ENCODE measurements at regions not wholly inside any gene's neighbourhood (a gene's known extent, or its start where the extent isn't known, plus 50 kb on each side); places are given as distances from the start of the nearest gene placed in this dataset.

DNA sequence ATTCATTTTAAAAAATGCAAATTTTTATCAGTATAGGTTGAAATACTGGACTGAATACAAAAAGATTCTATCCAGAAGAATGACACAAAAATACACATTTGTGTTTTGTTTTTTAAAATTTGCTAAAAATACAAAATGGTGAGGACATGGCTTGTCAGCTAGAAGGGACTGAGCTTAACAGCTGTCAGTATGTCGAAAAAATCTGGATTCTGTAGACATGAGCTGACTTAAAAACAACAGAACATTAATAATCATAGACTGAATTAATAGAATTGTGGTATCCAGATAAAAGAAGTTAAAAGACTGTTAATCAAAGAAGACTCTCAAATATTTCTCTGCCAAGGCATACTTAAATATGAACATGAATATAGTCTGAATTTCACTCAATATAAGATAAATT is 244.9 kb upstream of the CBLB start:
- Histone ChIP-seq H3K36me3 (ENCODE audit: control insufficient read depth, insufficient read depth, low read length) (no peaks in the 10 kb centered on the region), H3K27me3 (ENCODE audit: control insufficient read depth, insufficient read depth, low read length) (no peaks in the 10 kb centered on the region), H3K4me3 (ENCODE audit: low read depth, low read length) (no peak overlapping the region)
- ChIA-PET CTCF (no interaction called here), POLR2A (no interaction called here)
- no peak for DNase-seq (ENCODE audit: low read depth)
- TF ChIP-seq, protein P1, sequence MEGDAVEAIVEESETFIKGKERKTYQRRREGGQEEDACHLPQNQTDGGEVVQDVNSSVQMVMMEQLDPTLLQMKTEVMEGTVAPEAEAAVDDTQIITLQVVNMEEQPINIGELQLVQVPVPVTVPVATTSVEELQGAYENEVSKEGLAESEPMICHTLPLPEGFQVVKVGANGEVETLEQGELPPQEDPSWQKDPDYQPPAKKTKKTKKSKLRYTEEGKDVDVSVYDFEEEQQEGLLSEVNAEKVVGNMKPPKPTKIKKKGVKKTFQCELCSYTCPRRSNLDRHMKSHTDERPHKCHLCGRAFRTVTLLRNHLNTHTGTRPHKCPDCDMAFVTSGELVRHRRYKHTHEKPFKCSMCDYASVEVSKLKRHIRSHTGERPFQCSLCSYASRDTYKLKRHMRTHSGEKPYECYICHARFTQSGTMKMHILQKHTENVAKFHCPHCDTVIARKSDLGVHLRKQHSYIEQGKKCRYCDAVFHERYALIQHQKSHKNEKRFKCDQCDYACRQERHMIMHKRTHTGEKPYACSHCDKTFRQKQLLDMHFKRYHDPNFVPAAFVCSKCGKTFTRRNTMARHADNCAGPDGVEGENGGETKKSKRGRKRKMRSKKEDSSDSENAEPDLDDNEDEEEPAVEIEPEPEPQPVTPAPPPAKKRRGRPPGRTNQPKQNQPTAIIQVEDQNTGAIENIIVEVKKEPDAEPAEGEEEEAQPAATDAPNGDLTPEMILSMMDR (IDR thresholded peaks at IDR 0.05; ENCODE audit: insufficient read depth, low read depth, low read length), result no peak

DNA sequence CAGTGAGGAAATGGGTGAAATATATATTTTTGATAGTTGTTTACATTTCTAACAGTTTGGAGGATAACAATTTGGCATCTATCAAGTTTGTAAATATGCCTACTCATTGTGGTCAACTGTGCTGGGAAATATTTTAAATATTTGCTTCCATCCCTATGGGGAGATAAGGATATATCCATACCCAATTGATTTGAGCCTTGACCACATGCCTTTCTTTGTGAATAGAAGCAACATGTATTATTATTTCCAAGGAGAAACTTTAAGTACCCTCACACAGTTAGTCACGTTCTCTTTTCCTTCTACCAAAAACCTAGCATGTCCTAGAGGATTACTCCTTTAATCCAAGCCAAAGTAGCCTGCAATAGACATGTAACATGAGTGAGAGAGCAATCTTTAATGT is 245.4 kb upstream of the CBLB start:
- no peaks in the 10 kb centered on the region for H3K27me3 ChIP-seq (ENCODE audit: control insufficient read depth, insufficient read depth, low read length)
- H3K4me3 ChIP-seq (ENCODE audit: low read depth, low read length), result no peak overlapping the region
- DNase-seq (ENCODE audit: low read depth), result no peak
- TF ChIP-seq, protein P1 (IDR thresholded peaks at IDR 0.05; ENCODE audit: insufficient read depth, low read depth, low read length), result no peak
- ChIA-PET POLR2A (no interaction called here), CTCF (no interaction called here)
- no peaks in the 10 kb centered on the region for H3K36me3 ChIP-seq (ENCODE audit: control insufficient read depth, insufficient read depth, low read length)

DNA sequence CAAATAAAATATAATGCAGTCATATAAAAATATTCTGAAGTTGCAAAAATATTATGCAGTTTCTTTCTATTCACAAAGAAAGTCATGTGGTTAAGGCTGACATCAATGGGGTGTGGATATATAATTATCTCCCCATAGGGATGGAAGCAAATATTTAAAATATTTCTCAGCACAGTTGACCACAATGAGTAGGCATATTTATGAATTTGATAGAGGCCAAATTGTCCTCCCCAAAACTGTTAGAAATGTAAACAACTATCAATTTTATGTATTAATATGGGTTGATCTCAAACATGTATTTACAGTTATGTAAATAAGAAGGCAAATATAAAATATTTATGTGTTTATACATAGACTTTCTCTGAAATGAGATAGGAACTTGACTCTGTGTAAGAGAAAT is 246.0 kb upstream of the CBLB start:
- Histone ChIP-seq H3K4me3 (ENCODE audit: low read depth, low read length) (no peak overlapping the region), H3K36me3 (ENCODE audit: control insufficient read depth, insufficient read depth, low read length) (no peaks in the 10 kb centered on the region), H3K27me3 (ENCODE audit: control insufficient read depth, insufficient read depth, low read length) (no peaks in the 10 kb centered on the region)
- TF ChIP-seq, protein P1 (IDR thresholded peaks at IDR 0.05; ENCODE audit: insufficient read depth, low read depth, low read length), result no peak
- no peak for DNase-seq (ENCODE audit: low read depth)
- ChIA-PET POLR2A (no interaction called here), CTCF (no interaction called here)

DNA sequence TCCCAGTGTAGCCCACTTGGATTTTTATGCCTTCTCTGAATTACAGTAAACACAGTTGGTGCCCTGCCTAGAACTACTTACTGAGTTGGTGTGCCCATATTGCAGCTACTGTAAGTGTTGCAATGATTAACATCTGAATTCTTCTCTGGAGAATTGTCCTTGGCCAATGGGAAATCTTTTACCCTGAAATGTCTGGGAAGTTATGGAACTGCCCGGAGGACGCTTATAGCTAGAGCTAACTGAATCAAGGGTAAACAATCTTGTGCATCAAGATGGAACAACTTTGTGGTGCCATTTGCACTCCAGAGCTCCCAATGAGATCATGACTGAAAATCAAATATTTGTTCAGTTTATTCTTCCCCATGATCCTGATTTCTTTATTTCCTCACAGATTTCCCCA is 246.7 kb upstream of the CBLB start:
- no peaks in the 10 kb centered on the region for H3K27me3 ChIP-seq (ENCODE audit: control insufficient read depth, insufficient read depth, low read length)

DNA sequence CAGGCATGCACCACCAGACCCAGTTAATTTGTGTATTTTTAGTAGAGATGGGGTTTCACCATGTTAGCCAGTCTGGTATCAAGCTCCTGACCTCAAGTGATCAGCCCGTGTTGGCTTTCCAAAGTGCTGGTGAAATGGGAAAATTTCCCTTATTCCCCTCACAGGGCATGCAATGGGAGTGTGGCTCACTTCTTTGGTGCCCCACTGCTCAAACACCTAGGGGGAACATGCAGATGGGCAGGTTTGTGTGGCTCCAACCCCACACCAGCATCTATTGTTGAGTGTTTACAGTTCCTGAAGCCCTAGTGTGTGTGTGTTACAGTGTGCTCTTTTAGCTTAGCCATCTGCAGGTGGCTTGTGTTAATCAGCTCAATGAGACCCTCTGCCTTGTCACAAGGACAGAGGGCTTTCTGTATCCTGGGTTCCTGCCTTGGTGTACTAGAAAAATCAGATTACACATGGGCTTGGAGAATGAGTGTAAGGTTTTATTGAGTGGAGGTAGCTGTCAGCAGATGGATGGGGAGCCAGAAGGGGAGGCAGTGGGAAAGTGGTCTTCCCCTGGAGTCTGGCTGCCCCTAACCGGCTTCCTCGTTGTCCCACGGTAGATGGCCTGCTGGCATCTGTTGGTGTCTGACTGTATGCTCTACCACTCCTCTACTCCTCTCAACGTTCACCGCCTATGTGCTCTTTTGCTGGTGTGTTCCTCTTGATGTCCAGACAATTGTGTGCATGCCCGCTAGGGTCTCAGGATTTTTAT is 248.1 kb upstream of the CBLB start:
- Histone ChIP-seq H3K36me3 (ENCODE audit: control insufficient read depth, insufficient read depth, low read length) (no peaks in the 10 kb centered on the region), H3K4me3 (ENCODE audit: low read depth, low read length) (no peak overlapping the region), H3K27me3 (ENCODE audit: control insufficient read depth, insufficient read depth, low read length) (no peaks in the 10 kb centered on the region)
- CTCF ChIA-PET, result no interaction called here
- TF ChIP-seq, protein P1 (IDR thresholded peaks at IDR 0.05; ENCODE audit: insufficient read depth, low read depth, low read length), result no peak
- DNase-seq (ENCODE audit: low read depth), result no peak
- POLR2A ChIA-PET, result no interaction called here

More for the DNA sequence above, 246.7 kb upstream of the CBLB start:
- POLR2A ChIA-PET, result no interaction called here
- Histone ChIP-seq H3K36me3 (ENCODE audit: control insufficient read depth, insufficient read depth, low read length) (no peaks in the 10 kb centered on the region), H3K4me3 (ENCODE audit: low read depth, low read length) (no peak overlapping the region)
- DNase-seq (ENCODE audit: low read depth), result no peak
- TF ChIP-seq, protein P1 (IDR thresholded peaks at IDR 0.05; ENCODE audit: insufficient read depth, low read depth, low read length), result no peak
- CTCF ChIA-PET, result no interaction called here
